GM19324 (cell line): ENCODE measurements at regions not wholly inside any gene's neighbourhood (a gene's known extent, or its start where the extent isn't known, plus 50 kb on each side); places are given as distances from the start of the nearest gene placed in this dataset.

Source experiments
- ATAC-seq: cut with Tn5 transposase; IDR thresholded peaks from one replicate; pipeline ENCODE4 v1.9.1; 2021; ENCODE audit warnings: mild to moderate bottlenecking, moderate library complexity; ENCODE audit not compliant: unreplicated experiment, low FRiP score

- ATAC-seq, result no peak
Measured at GRCh38 chr6:104434519-104434918, 425.2 kb downstream of the HACE1 start.

DNA sequence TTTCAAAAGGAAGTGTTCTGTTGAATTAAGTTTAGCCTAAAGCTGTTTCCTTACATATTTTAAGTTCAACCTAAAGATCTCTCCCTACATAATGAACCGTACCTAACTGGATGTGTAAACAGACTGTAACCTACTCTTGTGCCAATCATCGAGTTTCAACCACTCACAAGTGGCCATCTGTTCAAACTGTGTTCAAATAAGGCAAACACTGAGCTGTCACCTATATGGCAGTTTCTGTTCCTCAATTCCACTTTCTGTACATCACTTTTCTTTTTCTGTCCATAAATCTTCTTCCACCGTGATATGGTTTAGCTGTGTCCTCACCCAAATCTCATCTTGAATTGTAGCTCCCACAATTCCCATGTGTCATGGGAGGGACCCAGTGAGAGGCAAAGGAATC is 428.6 kb downstream of the HACE1 start:
- no peak for ATAC-seq

DNA sequence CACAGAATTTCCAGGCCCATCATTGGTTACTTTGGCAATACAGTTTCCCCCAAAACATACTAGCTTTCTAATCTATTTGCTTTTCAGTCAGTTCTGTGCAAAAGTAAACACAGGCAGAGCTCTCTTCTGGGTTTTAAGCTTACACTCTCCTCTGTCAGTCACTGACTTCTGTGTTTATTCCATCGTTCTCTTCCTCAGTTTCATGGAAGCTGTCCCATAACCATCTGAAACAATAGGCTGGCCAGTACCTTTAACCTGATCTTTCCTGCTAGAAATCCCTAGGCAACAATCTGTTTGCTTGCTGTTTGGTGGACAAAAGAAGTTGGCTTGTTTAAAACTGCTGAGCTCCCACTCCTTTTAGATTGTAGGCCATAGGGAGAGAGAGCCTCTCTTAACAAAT is 431.5 kb downstream of the HACE1 start:
- ATAC-seq, result no peak

DNA sequence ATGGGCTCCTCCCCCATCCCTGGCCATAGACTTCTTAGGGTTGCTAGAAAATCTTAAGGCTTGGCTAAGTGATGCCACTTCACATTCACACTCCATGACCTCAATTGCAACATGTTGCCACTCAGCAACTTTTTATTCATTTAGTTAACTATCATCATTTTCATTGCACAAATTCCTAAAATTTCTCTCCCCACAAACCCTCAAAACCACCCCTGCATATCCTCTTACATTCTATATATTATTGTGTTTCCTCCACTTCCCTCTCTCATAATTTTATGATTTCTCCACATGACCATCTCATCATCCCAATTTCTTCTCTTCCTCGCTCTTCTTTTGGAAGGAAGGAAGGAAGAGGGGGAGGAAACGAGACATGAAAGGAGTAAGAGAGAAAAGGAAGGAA is 436.0 kb downstream of the HACE1 start:
- ATAC-seq, result no peak

DNA sequence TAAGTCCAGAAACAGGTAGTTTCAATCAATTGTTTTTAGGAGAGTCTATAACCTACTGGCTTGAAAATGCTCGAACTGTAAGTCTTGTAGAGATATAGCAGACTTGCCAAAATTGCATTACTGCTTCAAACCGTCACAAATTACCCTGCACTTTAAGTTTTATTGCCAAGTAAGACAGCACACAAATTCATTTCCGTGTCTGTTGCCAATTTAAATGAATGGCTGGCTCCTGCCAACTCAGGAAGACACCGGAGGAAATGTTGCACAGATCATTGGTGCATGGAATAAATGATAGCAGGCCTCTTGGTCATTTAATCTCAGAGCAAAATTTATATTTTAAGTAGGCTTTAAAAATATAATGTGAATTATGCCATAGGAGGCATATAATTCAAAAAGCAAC is 438.1 kb downstream of the HACE1 start:
- no peak for ATAC-seq

- ATAC-seq, result no peak
Measured at GRCh38 chr6:104418839-104419238, 440.9 kb downstream of the HACE1 start.

GRCh38 chr6:104418125-104418524 is 441.6 kb downstream of the HACE1 start:
- no peak for ATAC-seq

DNA sequence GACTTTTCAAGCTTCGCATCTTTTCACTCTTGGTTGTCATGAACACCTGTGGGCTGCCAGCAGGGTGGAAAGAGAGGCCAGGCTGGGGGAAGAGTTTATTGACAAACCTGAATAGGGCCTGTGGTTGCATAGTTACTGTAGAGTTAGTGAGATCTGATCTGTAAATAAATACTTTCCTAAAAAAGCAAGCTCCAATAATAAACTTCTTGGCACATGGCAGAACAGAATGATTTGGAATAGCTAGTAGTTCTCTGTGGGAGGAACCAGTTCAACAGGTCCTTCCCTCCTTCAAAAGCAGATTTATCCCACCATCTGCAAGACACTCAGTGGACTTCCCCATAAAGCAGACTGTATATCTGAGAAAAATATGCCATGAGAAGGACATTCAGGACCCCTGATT is 445.0 kb downstream of the HACE1 start:
- no peak for ATAC-seq

DNA sequence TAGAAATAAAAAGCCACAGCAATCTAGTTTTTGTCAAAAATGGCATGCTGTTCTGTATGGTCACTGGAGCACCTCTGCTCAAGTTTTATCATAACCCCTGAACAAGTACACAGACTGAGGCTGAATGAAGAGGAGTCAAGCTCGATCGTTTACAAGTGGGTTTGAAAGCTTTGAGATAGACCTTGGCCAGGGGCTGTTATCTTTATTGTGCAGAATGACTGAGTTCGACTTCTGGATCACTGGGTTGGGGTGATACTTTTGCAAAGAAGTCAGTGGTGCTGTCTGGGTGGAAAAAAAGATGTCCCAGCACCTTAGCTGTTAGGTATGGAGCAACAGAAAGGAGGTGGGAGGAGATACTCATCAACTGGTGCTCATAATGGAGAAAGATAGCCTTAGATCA is 446.0 kb downstream of the HACE1 start:
- ATAC-seq, result no peak

GRCh38 chr6:104411302-104411701 is 448.4 kb downstream of the HACE1 start:
- no peak for ATAC-seq

GRCh38 chr6:104409913-104410312 is 449.8 kb downstream of the HACE1 start:
- ATAC-seq, result no peak

- no peak for ATAC-seq
Measured at GRCh38 chr6:104407957-104408356, 451.8 kb downstream of the HACE1 start.

DNA sequence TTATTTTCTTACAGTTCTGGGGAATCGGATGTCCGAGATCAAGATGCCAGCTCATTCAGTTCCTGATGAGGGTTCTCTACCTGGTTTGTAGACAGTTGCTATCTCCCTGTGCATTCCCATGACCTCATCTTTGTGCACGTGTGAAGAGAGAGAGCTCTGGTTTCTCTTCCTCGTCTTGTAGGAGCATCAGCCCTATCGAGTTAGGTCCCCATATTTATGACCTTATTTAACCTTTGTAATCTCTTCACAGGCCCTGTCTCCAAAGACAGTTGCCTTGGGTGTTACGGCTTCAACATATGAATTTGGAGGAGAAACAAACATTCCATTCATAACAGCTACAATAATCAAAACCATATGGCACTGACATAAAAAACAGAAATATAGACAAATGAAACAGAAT is 455.3 kb downstream of the HACE1 start:
- ATAC-seq, result no peak

GRCh38 chr6:104402572-104402971 is 457.1 kb downstream of the HACE1 start:
- no peak for ATAC-seq

DNA sequence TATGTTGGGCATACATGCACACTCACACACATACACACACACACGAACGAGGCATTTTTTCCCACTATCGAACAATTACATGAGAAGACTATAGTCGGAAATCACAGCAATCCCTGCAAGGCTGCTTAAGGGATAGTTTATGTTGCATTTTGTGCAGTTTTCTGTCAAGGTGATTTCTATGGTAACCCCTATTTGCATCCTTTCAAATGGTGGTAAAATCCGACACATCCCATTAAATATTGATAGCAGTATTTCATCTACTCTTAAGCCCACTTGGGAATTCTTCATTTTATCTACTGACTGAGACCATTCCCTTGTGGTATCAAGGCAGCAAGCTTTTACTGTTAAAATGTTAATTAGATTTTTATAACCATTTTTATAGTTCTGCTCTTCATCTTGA is 457.8 kb downstream of the HACE1 start:
- ATAC-seq, result no peak

DNA sequence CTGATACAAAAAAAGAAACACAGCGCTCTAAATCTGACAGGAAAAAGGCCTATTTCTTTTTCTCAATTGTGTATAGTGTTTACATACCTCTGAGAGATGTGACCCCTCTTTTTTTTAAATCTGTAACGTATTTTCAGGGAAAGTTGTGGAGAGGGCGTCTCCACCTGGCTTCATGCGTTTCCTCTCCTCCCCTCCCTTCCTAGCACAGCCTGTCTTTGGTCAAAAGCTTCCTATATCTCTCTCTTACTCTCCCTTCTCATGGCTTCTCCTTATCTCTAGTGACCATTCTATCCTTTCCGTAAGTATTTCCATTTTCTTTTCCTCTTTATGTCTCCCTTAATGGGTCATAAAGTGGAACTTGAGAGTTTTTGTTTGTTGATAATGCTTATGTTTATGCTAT is 458.9 kb downstream of the HACE1 start:
- ATAC-seq, result no peak

DNA sequence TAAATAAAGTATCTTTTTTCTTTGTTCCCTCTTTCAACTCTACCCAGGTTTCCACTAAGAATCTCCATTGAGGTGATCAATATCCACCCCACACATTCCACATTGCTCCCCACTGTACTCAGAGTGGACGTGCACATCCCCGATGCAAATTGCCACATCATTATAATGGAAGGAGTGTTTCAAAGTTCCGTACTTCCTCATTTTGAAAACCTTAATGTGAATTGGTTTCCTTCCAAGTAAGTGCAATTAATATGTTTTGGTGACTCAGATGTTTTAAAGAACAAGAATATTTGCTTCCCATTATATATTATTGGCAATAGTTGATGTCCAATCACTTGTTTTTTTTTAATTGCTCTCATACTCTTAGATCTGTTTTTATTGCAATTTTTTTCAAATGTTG is 463.6 kb downstream of the HACE1 start:
- no peak for ATAC-seq

GRCh38 chr6:104381907-104382306 is 477.8 kb downstream of the HACE1 start:
- no peak for ATAC-seq

- no peak for ATAC-seq
Measured at GRCh38 chr6:104365451-104366234, 494.1 kb downstream of the HACE1 start.

GRCh38 chr6:104357928-104358327 is 501.8 kb downstream of the HACE1 start:
- ATAC-seq, result no peak

DNA sequence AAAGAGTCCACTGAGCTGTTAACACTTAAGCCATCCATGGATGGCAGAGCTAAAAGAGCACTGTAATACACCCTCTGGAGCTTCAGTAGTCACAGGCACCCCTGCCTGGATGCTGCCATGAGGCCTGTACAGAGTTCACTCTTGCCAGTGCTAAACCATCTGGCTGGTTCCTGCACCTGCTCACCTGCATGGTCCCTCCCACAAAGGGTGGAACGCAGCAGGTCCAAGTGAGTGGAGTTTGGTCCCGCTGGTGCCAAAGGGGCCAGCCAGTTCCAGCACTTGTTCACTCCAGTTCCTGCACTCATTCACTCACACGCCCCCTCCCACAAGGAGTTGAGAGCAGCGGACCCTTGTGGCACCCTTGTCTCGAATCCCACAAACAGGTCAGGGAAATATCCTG is 503.5 kb downstream of the HACE1 start:
- ATAC-seq, result no peak

GRCh38 chr6:104349191-104349590 is 510.5 kb downstream of the HACE1 start:
- no peak for ATAC-seq

DNA sequence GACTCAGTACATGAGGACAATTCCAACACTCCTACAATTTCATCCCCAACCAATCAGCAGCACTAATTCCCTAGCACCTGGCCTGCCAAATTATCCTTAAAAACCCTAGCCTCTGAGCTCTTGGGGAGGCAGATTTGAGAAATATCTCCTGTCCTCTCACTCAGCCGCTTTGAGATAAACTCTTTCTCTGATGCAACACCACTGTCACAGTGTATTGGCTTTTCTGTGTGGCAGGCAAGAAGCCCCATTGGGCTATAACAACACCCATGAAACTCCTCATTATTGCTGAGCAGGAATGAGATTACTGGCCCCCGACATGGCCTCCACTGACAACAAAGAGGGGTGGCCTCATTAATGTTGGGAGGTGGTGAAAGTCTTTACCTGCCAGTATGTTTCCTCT is 515.5 kb downstream of the HACE1 start:
- no peak for ATAC-seq
